Endometrium (tissue), 2 donors: ENCODE measurements at regions not wholly inside any gene's neighbourhood (a gene's known extent, or its start where the extent isn't known, plus 50 kb on each side); places are given as distances from the start of the nearest gene placed in this dataset.

ENCODE experiments used
- FAIRE-seq: peaks from 2 replicates; lab custom pipeline; 2012; peaks lifted over from hg19 to GRCh38; lab: Jason Lieb, UNC
- donor health status: control.
- donor health status: control.

GRCh38 chr9:130782886-130783530, 52.0 kb upstream of the ABL1 start:
- FAIRE-seq: no peak

GRCh38 chr9:130785053-130785452, 50.0 kb upstream of the ABL1 start:
- FAIRE-seq: no peak
